SK-N-SH (cell line): ENCODE measurements at regions not wholly inside any gene's neighbourhood (a gene's known extent, or its start where the extent isn't known, plus 50 kb on each side); places are given as distances from the start of the nearest gene placed in this dataset.

Source experiments
- CTCF ChIA-PET: fragments of 300-600, 350-600 bp; formaldehyde crosslinking; extraction: SDS; loops from one replicate; lab custom pipeline; 2021; lab: Yijun Ruan, JAX
- POLR2A ChIA-PET: fragments of 350-600 bp; sonication (Branson Sonifier 250); formaldehyde crosslinking; extraction: SDS; loops from one replicate; lab custom pipeline; 2020; ENCODE audit warnings: antibody characterized with exemption, inconsistent platforms; lab: Yijun Ruan, JAX
- DNase-seq: peaks from one replicate; pipeline ENCODE4 v3.0.0; 2012
- H2AFZ ChIP-seq: fragments of 200-600 bp; sonication (generic); 2 replicates; pipeline ENCODE4 v1.8.1; 2016; ENCODE audit warnings: antibody characterized with exemption, mild to moderate bottlenecking, low read depth
- H3F3A ChIP-seq: fragments of 200-600 bp; sonication (generic); replicated peaks from 2 replicates; pipeline ENCODE3; 2016; ENCODE audit warnings: antibody characterized with exemption, mild to moderate bottlenecking; ENCODE audit not compliant: insufficient read depth
- H3K27ac ChIP-seq, 2 experiments: fragments of 200-500 bp in 1 of 2; fragments of 200-600 bp in 1 of 2; sonication (Bioruptor generic) in 1 of 2; sonication (generic), shearing (Covaris generic) in 1 of 2; 2 replicates each; pipeline versions ENCODE4 v1.5.1 to v1.6.1; 2014 to 2016; ENCODE audit warnings: low read depth in 2 of 2, inconsistent platforms in 1 of 2, low read length in 1 of 2, mild to moderate bottlenecking in 1 of 2, mixed read lengths in 1 of 2
- H3K27me3 ChIP-seq: fragments of 200-600 bp; sonication (generic), shearing (Covaris generic); 2 replicates; pipeline ENCODE4 v1.6.1; 2016; ENCODE audit warnings: mixed run types; ENCODE audit not compliant: insufficient read depth
- H3K36me3 ChIP-seq, 2 experiments: fragments of 200-500 bp in 1 of 2; fragments of 200-600 bp in 1 of 2; sonication (Bioruptor generic) in 1 of 2; sonication (generic) in 1 of 2; replicated peaks in 1 of 2; 2 replicates each; pipeline versions ENCODE3 to v1.5.1; 2014 to 2016; ENCODE audit warnings: low read length in 1 of 2, mild to moderate bottlenecking in 1 of 2; ENCODE audit not compliant: insufficient read depth in 2 of 2, control insufficient read depth in 1 of 2
- H3K4me1 ChIP-seq, 2 experiments: fragments of 200-500 bp in 1 of 2; fragments of 200-600 bp in 1 of 2; sonication (Bioruptor generic) in 1 of 2; sonication (generic), shearing (Covaris generic) in 1 of 2; 2 replicates each; pipeline versions ENCODE4 v1.5.1 to v1.6.1; 2014 to 2016; ENCODE audit warnings: low read depth in 1 of 2, low read length in 1 of 2, mixed run types in 1 of 2; ENCODE audit not compliant: insufficient read depth in 2 of 2, control insufficient read depth in 1 of 2
- H3K4me2 ChIP-seq: fragments of 200-600 bp; sonication (generic), shearing (Covaris generic); 2 replicates; pipeline ENCODE4 v1.6.1; 2017; ENCODE audit warnings: mixed run types
- H3K4me3 ChIP-seq, 2 experiments: fragments of 200-500 bp in 1 of 2; fragments of 200-600 bp in 1 of 2; sonication (Bioruptor generic) in 1 of 2; sonication (generic), shearing (Covaris generic) in 1 of 2; 2 replicates each; pipeline versions ENCODE4 v1.5.1 to v1.8.1; 2014 to 2016; ENCODE audit warnings: low read depth in 2 of 2, inconsistent platforms in 1 of 2, low read length in 1 of 2, mild to moderate bottlenecking in 1 of 2, mixed read lengths in 1 of 2, moderate library complexity in 1 of 2
- H3K79me2 ChIP-seq: fragments of 200-600 bp; sonication (generic); 2 replicates; pipeline ENCODE4 v1.8.1; 2017; ENCODE audit warnings: mild to moderate bottlenecking; ENCODE audit not compliant: insufficient read depth
- H3K9ac ChIP-seq: fragments of 200-600 bp; sonication (generic); 2 replicates; pipeline ENCODE4 v1.6.1; 2017; ENCODE audit warnings: mixed run types
- H3K9me2 ChIP-seq: fragments of 200-600 bp; sonication (generic); 2 replicates; pipeline ENCODE4 v1.6.1; 2017; ENCODE audit warnings: mixed run types
- H3K9me3 ChIP-seq: fragments of 200-600 bp; sonication (generic); 2 replicates; pipeline ENCODE4 v1.6.1; 2017; ENCODE audit warnings: mixed run types, mild to moderate bottlenecking, moderate library complexity
- H4K20me1 ChIP-seq: fragments of 200-600 bp; sonication (generic); 2 replicates; pipeline ENCODE4 v1.6.1; 2017; ENCODE audit warnings: mild to moderate bottlenecking, mixed run types; ENCODE audit not compliant: insufficient read depth
- CTCF ChIP-seq: fragments of 200-600 bp; sonication (generic); IDR thresholded peaks from 2 replicates; pipeline ENCODE4 v1.6.1; 2017; ENCODE audit warnings: antibody characterized with exemption, mild to moderate bottlenecking, moderate library complexity
- FOXJ3 ChIP-seq: sonication (generic); formaldehyde crosslinking; IDR thresholded peaks from 2 replicates; pipeline ENCODE4 v1.5.1; 2020; ENCODE audit warnings: mild to moderate bottlenecking, missing genetic modification reagents
- GATA2 ChIP-seq: sonication (generic); formaldehyde crosslinking; IDR thresholded peaks from 2 replicates; pipeline ENCODE4 v1.5.0; 2020; ENCODE audit warnings: mild to moderate bottlenecking, missing genetic modification reagents
- IRF3 ChIP-seq: fragments of 150-350 bp; IDR thresholded peaks from 2 replicates; pipeline ENCODE4 v1.6.1; 2016; ENCODE audit warnings: mild to moderate bottlenecking, low read depth, low read length
- JUND ChIP-seq: IDR thresholded peaks from 2 replicates; pipeline ENCODE4 v1.4.0; 2012
- MAX ChIP-seq: IDR thresholded peaks from 2 replicates; pipeline ENCODE4 v1.4.0; 2012; ENCODE audit warnings: low read depth
- RFX5 ChIP-seq: IDR thresholded peaks from 2 replicates; pipeline ENCODE4 v1.6.1; 2012; ENCODE audit warnings: mild to moderate bottlenecking, improper control_type of control experiment, low read length
- TAF1 ChIP-seq: IDR thresholded peaks from 2 replicates; pipeline ENCODE4 v1.6.1; 2012; ENCODE audit warnings: low read depth, mild to moderate bottlenecking, low read length, moderate library complexity, borderline replicate concordance
- TCF12 ChIP-seq: IDR thresholded peaks from 2 replicates; pipeline ENCODE4 v1.4.0; 2012
- USF1 ChIP-seq: IDR thresholded peaks from 2 replicates; pipeline ENCODE4 v1.4.0; 2012; ENCODE audit warnings: low read depth, borderline replicate concordance
- ZBTB33 ChIP-seq: IDR thresholded peaks from 2 replicates; pipeline ENCODE4 v1.4.0; 2012; ENCODE audit warnings: low read depth, borderline replicate concordance

GRCh38 chr12:19573866-19574265, 134.6 kb downstream of the AEBP2 start (continued):
- no peak for TF ChIP-seq IRF3
- no peak for TF ChIP-seq TAF1
- TF ChIP-seq GATA2: no peak
- TF ChIP-seq TCF12: no peak
- no peak for TF ChIP-seq FOXJ3 (CRISPR knock-in tag)
- TF ChIP-seq JUND: no peak
- TF ChIP-seq RFX5: no peak
- no peak for TF ChIP-seq ZBTB33

- peak overlapping the region; percentile 98 to 99 for H3K27ac ChIP-seq
- H3K4me3 ChIP-seq: no peak overlapping the region
- peak overlapping the region; percentile 39; the same call in 1 of the 2 replicates for H2AFZ ChIP-seq
- peak overlapping the region; percentile 69; the same call in 1 of the 2 replicates for H3K9ac ChIP-seq
- CTCF ChIA-PET: interaction anchor here (0.6 to 1.5 kb wide), 6 partner anchors 13 to 69 kb away, joined by 3 to 4 read pairs (median 4); no protein-coding TSS in a partner anchor
- no peaks in the 10 kb centered on the region for H3K27me3 ChIP-seq
- H3K4me2 ChIP-seq: peak overlapping the region; percentile 54; the same call in 1 of the 2 replicates
- POLR2A ChIA-PET: no interaction called here
- peak; percentile 26 for DNase-seq
- peaks cover 0 to 3% of the 10 kb centered on the region in 2 experiments for H3K36me3 ChIP-seq
- H4K20me1 ChIP-seq: no peaks in the 10 kb centered on the region
- H3K4me1 ChIP-seq: peaks cover 30 to 42% of the 10 kb centered on the region in 2 experiments
- TF ChIP-seq MAX (0 out of 2 replicates have a peak, but pooled peaks have one; percentile 18), USF1 (no peak), CTCF (peak; percentile 28)
- peaks cover 7% of the 10 kb centered on the region; the same call in 1 of the 2 replicates for H3K9me3 ChIP-seq
- no peaks in the 10 kb centered on the region for H3K9me2 ChIP-seq
- H3F3A ChIP-seq: peaks cover 32% of the 10 kb centered on the region
- no peaks in the 10 kb centered on the region for H3K79me2 ChIP-seq
Observed at GRCh38 chr12:19574601-19575000, 135.3 kb downstream of the AEBP2 start.
